Fibroblast of peridontal ligament (primary cell): ENCODE measurements at regions not wholly inside any gene's neighbourhood (a gene's known extent, or its start where the extent isn't known, plus 50 kb on each side); places are given as distances from the start of the nearest gene placed in this dataset.
"Not testable (repeated sequence)": the region's sequence is repeated elsewhere in the genome, so short reads cannot be mapped to it uniquely, and the experiment has no call there.

ENCODE experiments used
- DNase-seq: peaks from one replicate; pipeline ENCODE4 v3.0.0-alpha.2; 2010; ENCODE audit errors: extremely low read depth

GRCh38 chr4:58063404-58064160 is 953.4 kb upstream of the IGFBP7 start:
- DNase-seq, result no peak

DNA sequence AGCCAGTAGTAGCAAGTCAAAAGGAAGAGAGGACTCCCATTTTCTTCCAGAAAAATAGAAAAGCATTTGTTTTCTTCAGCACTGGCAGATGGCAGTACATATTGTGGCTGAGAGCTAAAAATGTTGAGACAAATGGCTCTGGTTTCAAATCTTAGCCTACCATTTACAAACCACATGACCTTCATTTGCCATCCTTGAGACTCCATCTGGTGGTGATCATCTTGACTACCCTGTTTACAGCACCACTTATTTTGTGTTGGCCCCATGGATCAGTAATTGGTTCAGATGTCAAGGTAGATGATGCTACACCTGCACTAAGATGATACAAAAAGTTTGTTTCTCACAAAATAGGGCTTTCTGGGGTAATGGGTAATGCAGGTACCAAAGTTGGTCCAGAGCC is 951.8 kb upstream of the IGFBP7 start:
- no peak for DNase-seq

DNA sequence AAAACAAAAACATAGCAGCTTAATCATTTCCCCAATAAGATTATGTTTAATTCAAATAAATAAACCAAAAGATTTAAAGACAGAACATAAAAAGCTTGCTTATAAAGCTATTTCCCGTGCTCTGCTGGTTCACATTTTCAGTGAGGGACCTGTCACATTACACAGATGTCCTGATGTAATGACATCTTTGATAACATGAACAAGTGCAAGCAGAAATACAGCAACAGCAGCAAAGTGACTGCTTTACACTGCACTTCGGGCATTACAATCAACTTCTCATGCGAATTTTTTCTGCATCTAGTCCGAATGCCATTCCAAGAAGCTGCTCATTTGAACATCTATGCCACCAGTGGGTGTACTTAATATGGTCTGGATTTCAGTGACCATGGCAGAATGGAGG is 940.3 kb upstream of the IGFBP7 start:
- no peak for DNase-seq

GRCh38 chr4:58048491-58048890 is 938.3 kb upstream of the IGFBP7 start:
- no peak for DNase-seq

DNA sequence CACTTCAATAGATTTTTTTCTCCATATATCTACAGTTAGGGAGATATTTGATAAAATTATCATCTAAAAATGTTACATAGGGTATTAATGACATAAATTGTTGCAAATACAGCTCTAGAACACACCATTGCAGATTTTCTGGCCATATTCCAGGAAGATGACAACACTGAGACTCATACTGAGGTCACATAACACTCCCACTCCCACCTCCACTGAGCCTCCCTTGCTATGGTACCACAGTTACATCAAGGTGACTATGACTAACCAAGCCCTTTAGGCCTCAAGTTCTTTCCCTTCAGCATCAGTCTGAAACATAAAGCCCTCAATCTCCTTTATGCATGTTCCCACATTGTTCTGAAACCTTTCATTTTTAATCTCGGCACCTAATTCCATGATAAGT is 932.0 kb upstream of the IGFBP7 start:
- DNase-seq, result no peak

DNA sequence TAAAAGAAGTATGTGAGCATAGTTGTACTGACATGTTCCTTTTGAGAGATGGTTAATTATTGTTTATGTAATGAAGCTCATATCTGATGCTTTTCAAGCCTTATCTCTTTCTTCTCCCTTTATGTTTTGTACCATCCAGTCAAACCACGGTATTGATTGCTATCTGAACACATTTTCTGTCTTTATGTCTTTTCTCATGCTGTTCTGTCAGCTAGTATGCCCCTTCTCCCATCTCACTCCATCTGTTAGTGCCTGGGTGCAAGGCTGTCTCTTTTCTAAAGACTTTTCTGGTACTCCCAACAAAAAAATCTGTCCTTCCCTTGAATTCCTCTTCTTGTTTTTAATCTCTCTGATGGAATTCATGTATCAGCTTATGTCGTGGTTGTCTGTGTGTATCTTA is 883.8 kb upstream of the IGFBP7 start:
- DNase-seq, result no peak

GRCh38 chr4:57989430-57989829 is 879.2 kb upstream of the IGFBP7 start:
- no peak for DNase-seq

- DNase-seq, result no peak
Observed at GRCh38 chr4:57985161-57985560, 875.0 kb upstream of the IGFBP7 start.

GRCh38 chr4:57981123-57981522 is 870.9 kb upstream of the IGFBP7 start:
- DNase-seq, result no peak

GRCh38 chr4:57974821-57975220 is 864.6 kb upstream of the IGFBP7 start:
- DNase-seq, result no peak

DNA sequence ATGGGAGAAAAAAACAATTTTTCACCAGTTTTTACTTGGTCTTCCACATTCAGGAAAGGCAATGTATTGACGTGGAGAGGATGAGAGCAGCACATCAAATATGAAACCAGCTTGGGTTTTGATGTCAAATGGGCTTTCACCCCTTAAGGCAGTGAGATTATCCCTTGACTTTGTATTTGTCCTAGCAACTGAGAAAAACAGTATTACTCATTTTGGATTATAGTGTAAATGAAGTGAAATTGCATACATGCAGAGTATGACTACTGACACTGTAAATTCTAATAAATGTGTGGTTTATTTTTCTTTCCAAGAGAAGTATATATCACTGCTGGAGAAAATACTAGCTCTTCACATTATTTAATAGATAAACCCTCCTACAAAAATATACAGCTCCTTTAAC is 863.6 kb upstream of the IGFBP7 start:
- no peak for DNase-seq

GRCh38 chr4:57971261-57971660 is 861.1 kb upstream of the IGFBP7 start:
- no peak for DNase-seq

GRCh38 chr4:57966987-57967760 is 857.0 kb upstream of the IGFBP7 start:
- DNase-seq, result no peak

DNA sequence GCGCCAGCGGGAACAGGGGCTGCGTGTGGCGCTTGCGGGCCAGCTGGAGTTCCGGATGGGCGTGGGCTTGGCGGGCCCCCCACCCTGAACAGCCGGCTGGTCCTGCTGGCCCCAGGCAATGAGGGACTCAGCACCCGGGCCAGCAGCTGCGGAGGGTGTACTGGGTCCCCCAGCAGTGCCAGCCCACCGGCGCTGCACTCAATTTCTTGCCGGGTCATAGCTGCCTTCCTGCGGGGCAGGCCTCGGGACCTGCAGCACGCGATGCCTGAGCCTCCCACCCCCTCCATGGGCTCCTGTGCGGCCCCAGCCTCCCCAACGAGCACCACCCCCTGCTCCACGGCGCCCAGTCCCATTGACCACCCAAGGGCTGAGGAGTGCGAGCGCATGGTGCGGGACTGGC is 855.2 kb upstream of the IGFBP7 start:
- DNase-seq, result not testable (repeated sequence)

DNA sequence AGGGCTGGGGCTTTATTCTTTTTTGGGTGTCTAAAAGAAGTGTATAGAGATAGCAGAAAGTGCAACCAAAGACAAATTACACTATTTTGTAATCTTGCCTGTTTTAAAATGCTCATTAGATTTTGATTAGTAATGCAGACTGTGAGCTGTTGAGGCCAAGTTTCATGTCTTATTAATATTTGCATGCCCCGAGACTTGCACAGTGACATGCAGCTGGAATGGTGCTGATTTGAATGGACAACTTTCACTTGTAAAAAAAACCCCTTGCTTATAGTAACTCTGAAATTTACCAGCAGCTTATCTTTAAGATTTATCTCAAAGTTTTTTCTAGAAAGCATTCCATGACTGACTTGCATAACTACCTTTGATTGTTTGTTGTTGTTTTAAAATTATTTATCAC is 835.1 kb upstream of the IGFBP7 start:
- DNase-seq, result no peak

DNA sequence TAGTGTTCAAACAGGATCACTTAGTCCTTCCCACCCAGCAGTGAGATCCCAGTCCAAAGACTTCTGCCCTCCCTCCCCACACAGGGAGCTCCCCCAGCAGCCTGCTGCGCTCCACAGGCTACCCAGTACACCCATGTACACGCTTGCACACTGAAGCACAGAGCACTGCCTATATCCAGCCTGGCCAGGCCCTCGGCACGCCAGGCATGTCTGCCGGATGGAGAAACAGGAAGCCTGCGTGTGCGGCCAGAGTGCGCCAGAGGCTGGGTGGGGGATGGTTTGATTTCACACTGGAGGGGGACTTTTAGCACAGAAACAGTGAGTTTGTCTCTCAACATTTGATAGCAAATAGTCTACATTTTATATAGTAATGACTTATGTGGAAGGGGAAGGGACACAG is 833.5 kb upstream of the IGFBP7 start:
- no peak for DNase-seq

DNA sequence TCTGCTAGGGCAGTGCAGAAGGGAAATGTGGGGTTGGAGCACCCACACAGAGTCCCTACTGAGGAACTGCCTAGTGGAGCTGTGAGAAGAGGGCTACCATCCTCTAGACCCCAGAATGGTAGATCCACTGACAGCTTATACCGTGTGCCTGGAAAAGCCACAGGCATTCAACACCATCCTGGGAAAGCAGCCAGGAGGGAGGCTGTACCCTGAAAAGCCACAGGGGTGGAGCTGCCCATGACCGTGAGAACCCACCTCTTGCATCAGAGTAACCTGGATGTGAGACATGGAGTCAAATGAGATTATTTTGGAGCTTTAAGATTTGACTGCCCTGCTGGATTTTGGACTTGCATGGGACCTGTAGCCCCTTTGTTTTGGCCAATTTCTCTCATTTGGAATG is 827.1 kb upstream of the IGFBP7 start:
- not testable (repeated sequence) for DNase-seq

DNA sequence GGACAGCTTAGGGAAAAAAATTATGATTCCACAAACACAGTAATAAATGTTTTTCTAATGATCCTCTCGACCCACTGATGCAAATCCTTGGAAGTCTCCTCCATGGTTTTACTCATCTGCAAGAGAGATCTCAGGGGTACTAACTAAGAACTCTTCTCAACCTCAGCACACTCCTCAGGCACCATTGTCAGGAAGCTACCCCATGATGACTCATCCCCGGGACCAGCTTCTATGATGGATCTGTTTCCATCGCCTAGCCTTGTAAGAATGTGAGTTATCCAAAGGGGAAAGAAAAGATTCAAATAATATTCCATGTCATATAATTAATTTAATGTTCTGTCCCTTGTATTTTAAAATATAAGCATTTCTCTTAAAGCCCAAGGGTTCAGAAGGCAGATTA is 816.1 kb upstream of the IGFBP7 start:
- no peak for DNase-seq

DNA sequence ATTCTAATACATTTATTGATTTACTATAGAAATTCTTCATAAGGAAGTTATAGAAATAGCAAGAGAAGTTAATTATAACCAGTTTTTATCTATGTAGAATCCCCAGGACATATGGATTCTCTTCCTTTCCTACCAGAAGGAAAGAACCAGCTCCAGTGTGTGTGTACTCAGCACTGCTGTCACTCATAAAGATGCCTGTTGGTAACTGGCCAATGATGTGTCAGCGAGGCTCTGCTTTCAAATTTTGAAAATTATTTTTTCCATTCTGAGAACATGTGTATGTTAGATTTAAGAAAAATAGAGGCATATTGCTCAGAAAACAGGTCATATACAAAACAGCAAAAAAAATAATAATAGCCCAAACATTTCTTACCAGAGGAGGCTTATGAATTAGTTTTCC is 814.8 kb upstream of the IGFBP7 start:
- DNase-seq, result no peak

- no peak for DNase-seq
Observed at GRCh38 chr4:57916479-57916878, 806.3 kb upstream of the IGFBP7 start.

GRCh38 chr4:57911203-57911602 is 801.0 kb upstream of the IGFBP7 start:
- no peak for DNase-seq

DNA sequence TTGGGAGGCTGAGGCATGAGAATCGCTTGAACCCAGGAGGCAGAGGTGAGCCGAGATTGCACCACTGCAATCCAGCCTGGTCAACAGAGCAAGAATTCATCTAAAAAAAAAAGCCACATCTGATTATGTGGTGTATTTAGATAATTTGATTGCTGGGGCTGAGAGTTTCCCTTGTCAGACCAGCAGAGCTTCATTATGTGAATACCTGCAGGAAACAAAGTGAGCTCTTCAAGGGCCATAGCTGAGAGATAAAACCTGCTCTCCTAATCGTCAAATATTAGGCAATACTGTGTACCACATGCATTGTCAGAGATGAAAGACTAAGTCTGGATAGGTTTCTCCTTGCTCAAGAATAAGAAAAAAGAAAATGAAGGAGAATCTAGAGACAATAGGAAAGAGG is 800.0 kb upstream of the IGFBP7 start:
- DNase-seq, result no peak

DNA sequence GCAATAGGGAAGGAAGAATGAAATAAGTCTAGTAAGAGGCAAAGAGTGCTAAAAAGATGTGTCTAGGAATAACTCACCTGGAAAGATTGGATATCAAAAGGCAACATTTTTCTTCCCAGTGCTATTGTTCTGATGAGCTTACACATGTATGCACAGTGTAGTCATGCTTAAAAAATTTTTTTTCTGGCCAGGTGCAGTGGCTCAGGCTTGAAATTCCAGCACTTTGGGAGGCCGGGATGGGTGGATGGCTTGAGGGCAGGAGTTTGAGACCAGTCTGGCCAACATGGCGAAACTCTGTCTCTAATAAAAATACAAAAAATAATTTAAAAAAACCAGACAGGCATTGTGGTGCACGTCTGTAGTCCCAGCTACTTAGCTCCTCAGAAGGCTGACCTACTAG is 795.8 kb upstream of the IGFBP7 start:
- no peak for DNase-seq
